A673 (cell line): ENCODE measurements at regions not wholly inside any gene's neighbourhood (a gene's known extent, or its start where the extent isn't known, plus 50 kb on each side); places are given as distances from the start of the nearest gene placed in this dataset.

Experiments
- BruUV-seq: library from RNA; stranded (reverse); fragments of 400-500 nt; replicated peaks from 2 replicates; lab custom pipeline; 2021; lab: Mats Ljungman, UMichigan
- CTCF ChIA-PET: fragments of 300-600 bp; sonication (Branson Sonifier 250); formaldehyde crosslinking; loops from one replicate; lab custom pipeline; 2022; ENCODE audit warnings: antibody characterized with exemption; lab: Charles Lee
- POLR2A ChIA-PET: fragments of 300-600 bp; sonication (Branson Sonifier 250); formaldehyde crosslinking; loops from one replicate; lab custom pipeline; 2022; ENCODE audit warnings: antibody characterized with exemption; ENCODE audit not compliant: low non-redundant PET; lab: Charles Lee
- DNase-seq: peaks from one replicate; pipeline ENCODE4 v3.0.0-alpha.2; 2015; ENCODE audit warnings: low spot score
- H3K27ac ChIP-seq: fragments of 200-600 bp; sonication (generic); 2 replicates; pipeline ENCODE4 v1.5.1; 2016; ENCODE audit warnings: mixed run types, low read depth, mild to moderate bottlenecking, mixed read lengths, antibody characterized with exemption, low read length; ENCODE audit not compliant: poor library complexity, severe bottlenecking
- H3K27me3 ChIP-seq: fragments of 200-600 bp; sonication (generic); replicated peaks from 2 replicates; pipeline ENCODE4 v1.6.1; 2017; ENCODE audit warnings: mixed run types, low read depth, mild to moderate bottlenecking, mixed read lengths, antibody characterized with exemption, low read length; ENCODE audit not compliant: insufficient read depth, poor library complexity
- H3K36me3 ChIP-seq: fragments of 200-600 bp; sonication (generic); 2 replicates; pipeline ENCODE4 v1.6.1; 2016; ENCODE audit warnings: mixed run types, mild to moderate bottlenecking, mixed read lengths, antibody characterized with exemption, low read length; ENCODE audit not compliant: insufficient read depth, poor library complexity, severe bottlenecking
- H3K4me1 ChIP-seq: fragments of 200-600 bp; sonication (generic); 2 replicates; pipeline ENCODE4 v1.6.1; 2017; ENCODE audit warnings: mixed run types, mild to moderate bottlenecking, mixed read lengths, antibody characterized with exemption, low read length; ENCODE audit not compliant: insufficient read depth, poor library complexity, severe bottlenecking
- H3K4me3 ChIP-seq: fragments of 200-600 bp; sonication (generic); 2 replicates; pipeline ENCODE4 v1.5.1; 2016; ENCODE audit warnings: low read depth, mixed run types, mild to moderate bottlenecking, mixed read lengths, low read length; ENCODE audit not compliant: poor library complexity, severe bottlenecking
- H3K9me3 ChIP-seq: fragments of 200-600 bp; sonication (generic); 2 replicates; pipeline ENCODE4 v1.6.1; 2016; ENCODE audit warnings: mixed run types, low read depth, mild to moderate bottlenecking, mixed read lengths, antibody characterized with exemption, low read length; ENCODE audit not compliant: poor library complexity, severe bottlenecking
- CTCF ChIP-seq: fragments of 300-800, 200-600 bp; sonication (generic); conservative IDR thresholded peaks from 2 replicates; pipeline ENCODE4 v1.5.1; 2017; ENCODE audit warnings: low read depth, mild to moderate bottlenecking, antibody characterized with exemption, low read length, moderate library complexity, mixed read lengths
- EZH2 ChIP-seq: fragments of 200-600 bp; sonication (generic); IDR thresholded peaks from 2 replicates; pipeline ENCODE4 v1.6.1; 2017; ENCODE audit warnings: borderline replicate concordance, low read depth, mild to moderate bottlenecking, mixed read lengths, antibody characterized with exemption, low read length; ENCODE audit not compliant: poor library complexity, severe bottlenecking
- intact Hi-C: fragments of 100-400 bp; cut with micrococcal nuclease; formaldehyde crosslinking; loops from one replicate; pipeline ENCODE4 v1.10.0; 2022; ENCODE audit not compliant: unreplicated experiment

DNA sequence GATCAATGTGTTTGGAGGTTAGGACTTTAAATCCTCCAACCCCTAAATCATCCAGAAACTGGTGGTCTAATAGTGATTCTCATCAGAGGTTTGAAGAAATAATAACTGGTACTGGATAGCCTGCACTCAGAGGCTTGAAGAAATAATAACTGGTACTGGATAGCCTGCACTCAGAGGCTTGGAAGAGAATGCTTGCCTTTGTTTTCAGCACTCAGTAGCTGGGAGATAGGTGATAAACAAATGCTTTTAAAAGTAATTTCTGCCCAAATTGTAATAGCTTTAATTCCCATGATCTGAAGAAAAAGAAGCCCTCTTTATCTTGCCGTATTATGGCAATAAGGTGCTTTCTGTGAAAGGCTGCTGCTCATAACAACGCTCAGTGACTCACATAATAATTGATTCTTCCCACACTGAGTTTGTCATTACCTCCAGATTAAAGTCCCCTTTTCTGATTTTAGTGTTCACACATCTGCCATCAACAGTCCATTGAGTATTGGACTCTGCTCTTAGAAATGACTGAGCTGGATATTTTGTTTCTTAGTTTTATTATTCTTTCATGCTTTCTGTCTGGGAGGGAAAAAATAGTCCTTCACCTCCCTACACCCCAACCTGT, 112.3 kb upstream of the PHYHIPL start:
- Histone ChIP-seq H3K9me3 (no peaks in the 10 kb centered on the region), H3K36me3 (no peaks in the 10 kb centered on the region), H3K27me3 (no peaks in the 10 kb centered on the region), H3K4me3 (no peak overlapping the region), H3K27ac (no peak overlapping the region), H3K4me1 (no peaks in the 10 kb centered on the region)
- DNase-seq, result no peak
- no peak for TF ChIP-seq CTCF
- no peak for TF ChIP-seq EZH2
- ChIA-PET POLR2A (no interaction called here), CTCF (no interaction called here)
- intact Hi-C loops, result no loop called here
- BruUV-seq, result no TSS peak

- Histone ChIP-seq H3K4me1 (no peaks in the 10 kb centered on the region), H3K27me3 (no peaks in the 10 kb centered on the region), H3K36me3 (no peaks in the 10 kb centered on the region), H3K9me3 (no peaks in the 10 kb centered on the region), H3K4me3 (no peak overlapping the region), H3K27ac (no peak overlapping the region)
- DNase-seq, result no peak
- ChIA-PET POLR2A (no interaction called here), CTCF (no interaction called here)
- intact Hi-C loops, result no loop called here
- TF ChIP-seq EZH2, result no peak
- TF ChIP-seq CTCF, result no peak
- no TSS peak for BruUV-seq
These were observed 111.5 kb upstream of the PHYHIPL start for GRCh38 chr10:59064759-59065539.

DNA sequence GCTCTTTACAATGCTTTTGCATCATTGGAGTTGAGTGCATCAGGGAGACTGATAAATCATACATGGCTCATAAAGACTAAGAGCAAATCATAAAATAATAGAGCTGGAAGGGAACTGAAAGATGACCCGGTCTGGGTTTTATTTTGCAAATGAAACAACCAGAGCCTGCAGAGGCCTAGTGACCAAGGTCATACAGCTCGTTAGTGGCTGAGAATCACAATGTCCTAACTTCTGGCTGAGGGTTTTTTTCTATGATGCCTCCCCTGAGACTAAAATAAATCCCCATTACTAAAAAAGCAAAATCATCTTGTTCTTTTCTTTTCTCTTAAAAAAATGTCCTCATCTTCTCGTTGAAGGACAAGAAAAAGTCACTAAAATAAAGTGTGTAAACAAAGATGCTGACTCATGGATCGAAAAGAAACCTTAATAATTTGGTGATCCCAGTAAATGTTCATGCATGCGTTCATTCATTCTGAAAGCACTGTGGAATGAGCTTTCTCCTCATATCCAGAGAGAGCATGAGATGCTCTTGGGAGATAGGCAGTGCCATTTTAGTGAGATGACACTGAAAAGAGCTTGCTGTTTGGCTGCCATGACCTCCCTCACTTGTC, 107.8 kb upstream of the PHYHIPL start:
- BruUV-seq, result no TSS peak
- Histone ChIP-seq H3K9me3 (no peaks in the 10 kb centered on the region), H3K4me1 (no peaks in the 10 kb centered on the region), H3K4me3 (no peak overlapping the region), H3K36me3 (no peaks in the 10 kb centered on the region), H3K27ac (no peak overlapping the region), H3K27me3 (no peaks in the 10 kb centered on the region)
- POLR2A ChIA-PET, result no interaction called here
- intact Hi-C loops, result no loop called here
- CTCF ChIA-PET, result no interaction called here
- TF ChIP-seq EZH2 (no peak), CTCF (no peak)
- no peak for DNase-seq
